Neural progenitor cell (in vitro differentiated cells): ENCODE measurements at regions not wholly inside any gene's neighbourhood (a gene's known extent, or its start where the extent isn't known, plus 50 kb on each side); places are given as distances from the start of the nearest gene placed in this dataset.
A peak's percentile ranks its signal among the peaks of the same experiment; 100 is the strongest.

Experiments
- DNase-seq: peaks from one replicate; pipeline ENCODE4 v3.0.0-alpha.2; 2016; ENCODE audit warnings: low spot score
- H2AFZ ChIP-seq: fragments of 200-600 bp; sonication (generic); replicated peaks from 2 replicates; pipeline ENCODE4 v1.6.1; 2016; ENCODE audit warnings: antibody characterized with exemption
- H3F3A ChIP-seq: fragments of 200-600 bp; sonication (generic); 2 replicates; pipeline ENCODE4 v1.6.1; 2016; ENCODE audit warnings: antibody characterized with exemption, low read depth
- H3K27ac ChIP-seq: fragments of 200-600 bp; sonication (generic); 2 replicates; pipeline ENCODE4 v1.5.1; 2016; ENCODE audit warnings: mild to moderate bottlenecking
- H3K27me3 ChIP-seq: fragments of 200-600 bp; sonication (generic); 2 replicates; pipeline ENCODE4 v1.6.1; 2016; ENCODE audit warnings: mild to moderate bottlenecking, moderate library complexity
- H3K36me3 ChIP-seq: fragments of 200-600 bp; sonication (generic); 2 replicates; pipeline ENCODE4 v1.5.1; 2016
- H3K4me1 ChIP-seq: fragments of 200-600 bp; sonication (generic); 2 replicates; pipeline ENCODE4 v1.6.1; 2016; ENCODE audit warnings: mixed run types
- H3K4me2 ChIP-seq: fragments of 200-600 bp; sonication (generic); 2 replicates; pipeline ENCODE4 v1.6.1; 2016
- H3K4me3 ChIP-seq: fragments of 200-600 bp; sonication (generic); 2 replicates; pipeline ENCODE4 v1.5.1; 2016
- H3K79me2 ChIP-seq: fragments of 200-600 bp; sonication (generic); 2 replicates; pipeline ENCODE4 v1.6.1; 2016; ENCODE audit warnings: low read depth
- H3K9ac ChIP-seq: fragments of 200-600 bp; sonication (generic); 2 replicates; pipeline ENCODE4 v1.6.1; 2016
- H3K9me3 ChIP-seq: fragments of 200-600 bp; sonication (generic); 2 replicates; pipeline ENCODE4 v1.5.1; 2016; ENCODE audit warnings: low read depth
- H4K20me1 ChIP-seq: fragments of 200-600 bp; sonication (generic); 2 replicates; pipeline ENCODE4 v1.6.1; 2016; ENCODE audit warnings: low read depth
- H3K27ac Mint-ChIP-seq: 3 replicates; pipeline ENCODE4 v1.8.0; 2021; ENCODE audit warnings: mixed read lengths
- H3K27me3 Mint-ChIP-seq: 2 replicates; pipeline ENCODE4 v1.8.0; 2022; ENCODE audit warnings: low read depth, mild to moderate bottlenecking, inconsistent platforms, moderate library complexity, mixed read lengths; ENCODE audit not compliant: insufficient read depth
- H3K36me3 Mint-ChIP-seq: 3 replicates; pipeline ENCODE4 v1.8.0; 2021; ENCODE audit warnings: mixed read lengths
- H3K4me1 Mint-ChIP-seq: 3 replicates; pipeline ENCODE4 v1.8.0; 2021; ENCODE audit warnings: mixed read lengths
- H3K4me3 Mint-ChIP-seq: 3 replicates; pipeline ENCODE4 v1.8.0; 2021; ENCODE audit warnings: mild to moderate bottlenecking, moderate library complexity, mixed read lengths
- H3K9me3 Mint-ChIP-seq: 3 replicates; pipeline ENCODE4 v1.8.0; 2020; ENCODE audit warnings: mixed read lengths
- EZH2 ChIP-seq: fragments of 200-600 bp; sonication (generic); IDR thresholded peaks from 2 replicates; pipeline ENCODE4 v1.6.1; 2017; ENCODE audit warnings: antibody characterized with exemption, mild to moderate bottlenecking, moderate library complexity
- EZH2phosphoT487 ChIP-seq: fragments of 200-600 bp; sonication (generic); IDR thresholded peaks from 2 replicates; pipeline ENCODE4 v1.6.1; 2017; ENCODE audit warnings: antibody characterized with exemption
- TF ChIP-seq, protein P1 (sequence below): fragments of 200-600 bp; sonication (generic); IDR thresholded peaks from 2 replicates; pipeline ENCODE4 v1.5.1; 2017; ENCODE audit warnings: antibody characterized with exemption, mild to moderate bottlenecking

DNA sequence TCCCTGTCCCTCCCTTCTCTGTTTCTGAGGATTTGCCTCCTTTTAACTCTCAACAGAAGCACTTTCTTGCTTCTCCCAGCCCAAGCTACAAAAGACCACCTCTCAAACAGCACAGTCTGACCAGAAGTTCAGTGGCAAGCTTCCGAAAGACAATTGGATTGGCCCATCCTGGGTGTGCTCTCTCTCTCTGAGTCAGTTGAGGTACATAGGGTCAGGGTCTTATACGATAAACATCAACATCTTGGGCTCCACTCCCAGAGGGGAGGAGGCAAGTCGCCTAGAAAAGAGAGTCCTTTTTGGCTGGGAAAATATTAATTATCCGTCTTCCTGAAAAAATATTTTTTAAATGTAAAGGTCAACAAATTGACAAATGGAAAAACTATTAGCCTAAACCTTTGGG, 155.8 kb downstream of the TMCO5A start:
- Histone ChIP-seq H3F3A (no peaks in the 10 kb centered on the region), H3K27ac (no peak overlapping the region), H3K27me3 (no peaks in the 10 kb centered on the region), H4K20me1 (no peaks in the 10 kb centered on the region), H2AFZ (no peak overlapping the region), H3K36me3 (no peaks in the 10 kb centered on the region), H3K79me2 (no peaks in the 10 kb centered on the region), H3K4me1 (no peaks in the 10 kb centered on the region), H3K9me3 (no peaks in the 10 kb centered on the region), H3K4me2 (no peak overlapping the region), H3K9ac (no peak overlapping the region), H3K4me3 (no peak overlapping the region)
- TF ChIP-seq, protein P1, sequence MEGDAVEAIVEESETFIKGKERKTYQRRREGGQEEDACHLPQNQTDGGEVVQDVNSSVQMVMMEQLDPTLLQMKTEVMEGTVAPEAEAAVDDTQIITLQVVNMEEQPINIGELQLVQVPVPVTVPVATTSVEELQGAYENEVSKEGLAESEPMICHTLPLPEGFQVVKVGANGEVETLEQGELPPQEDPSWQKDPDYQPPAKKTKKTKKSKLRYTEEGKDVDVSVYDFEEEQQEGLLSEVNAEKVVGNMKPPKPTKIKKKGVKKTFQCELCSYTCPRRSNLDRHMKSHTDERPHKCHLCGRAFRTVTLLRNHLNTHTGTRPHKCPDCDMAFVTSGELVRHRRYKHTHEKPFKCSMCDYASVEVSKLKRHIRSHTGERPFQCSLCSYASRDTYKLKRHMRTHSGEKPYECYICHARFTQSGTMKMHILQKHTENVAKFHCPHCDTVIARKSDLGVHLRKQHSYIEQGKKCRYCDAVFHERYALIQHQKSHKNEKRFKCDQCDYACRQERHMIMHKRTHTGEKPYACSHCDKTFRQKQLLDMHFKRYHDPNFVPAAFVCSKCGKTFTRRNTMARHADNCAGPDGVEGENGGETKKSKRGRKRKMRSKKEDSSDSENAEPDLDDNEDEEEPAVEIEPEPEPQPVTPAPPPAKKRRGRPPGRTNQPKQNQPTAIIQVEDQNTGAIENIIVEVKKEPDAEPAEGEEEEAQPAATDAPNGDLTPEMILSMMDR = no peak
- TF ChIP-seq EZH2 (no peak), EZH2phosphoT487 (no peak)
- Mint-ChIP-seq H3K9me3 (no peaks in the 10 kb centered on the region), H3K4me3 (no peak overlapping the region), H3K27me3 (no peaks in the 10 kb centered on the region), H3K27ac (peak overlapping the region; percentile 47), H3K4me1 (no peaks in the 10 kb centered on the region), H3K36me3 (no peaks in the 10 kb centered on the region)
- DNase-seq = no peak

DNA sequence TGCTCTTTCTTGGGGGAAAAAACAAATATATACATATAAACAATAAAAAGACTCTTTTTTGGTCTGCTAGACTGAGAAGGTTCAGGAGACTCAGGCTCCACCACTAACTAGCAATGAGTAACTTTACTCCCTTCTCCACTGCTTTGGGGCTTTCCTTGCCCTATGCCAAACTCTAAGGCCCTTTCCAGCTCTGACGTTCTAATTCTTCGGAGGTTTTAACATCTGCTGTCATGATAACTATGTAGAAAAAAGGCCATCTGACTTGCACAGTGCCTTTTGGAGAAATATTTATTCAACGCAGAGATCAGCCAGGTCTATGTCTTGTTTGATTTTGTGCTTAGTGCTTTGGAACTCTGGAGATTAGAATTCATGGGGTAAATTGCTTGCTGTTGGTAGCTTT, 156.2 kb downstream of the TMCO5A start:
- no peak overlapping the region for H3K27ac ChIP-seq
- H3K4me1 Mint-ChIP-seq = no peaks in the 10 kb centered on the region
- no peaks in the 10 kb centered on the region for H3K9me3 Mint-ChIP-seq
- no peak overlapping the region for H3K9ac ChIP-seq
- no peaks in the 10 kb centered on the region for H3K27me3 ChIP-seq
- H3K4me2 ChIP-seq = no peak overlapping the region
- no peak overlapping the region for H3K27ac Mint-ChIP-seq
- no peaks in the 10 kb centered on the region for H3K9me3 ChIP-seq
- H3K79me2 ChIP-seq = no peaks in the 10 kb centered on the region
- no peak overlapping the region for H3K4me3 ChIP-seq
- no peaks in the 10 kb centered on the region for H3K36me3 Mint-ChIP-seq
- TF ChIP-seq EZH2phosphoT487 (no peak), EZH2 (no peak)
- TF ChIP-seq, protein P1 = no peak
- H3K4me3 Mint-ChIP-seq = no peak overlapping the region
- H2AFZ ChIP-seq = no peak overlapping the region
- H3K4me1 ChIP-seq = no peaks in the 10 kb centered on the region
- no peaks in the 10 kb centered on the region for H3K27me3 Mint-ChIP-seq
- H3F3A ChIP-seq = no peaks in the 10 kb centered on the region
- H4K20me1 ChIP-seq = no peaks in the 10 kb centered on the region
- no peak for DNase-seq
- no peaks in the 10 kb centered on the region for H3K36me3 ChIP-seq

DNA sequence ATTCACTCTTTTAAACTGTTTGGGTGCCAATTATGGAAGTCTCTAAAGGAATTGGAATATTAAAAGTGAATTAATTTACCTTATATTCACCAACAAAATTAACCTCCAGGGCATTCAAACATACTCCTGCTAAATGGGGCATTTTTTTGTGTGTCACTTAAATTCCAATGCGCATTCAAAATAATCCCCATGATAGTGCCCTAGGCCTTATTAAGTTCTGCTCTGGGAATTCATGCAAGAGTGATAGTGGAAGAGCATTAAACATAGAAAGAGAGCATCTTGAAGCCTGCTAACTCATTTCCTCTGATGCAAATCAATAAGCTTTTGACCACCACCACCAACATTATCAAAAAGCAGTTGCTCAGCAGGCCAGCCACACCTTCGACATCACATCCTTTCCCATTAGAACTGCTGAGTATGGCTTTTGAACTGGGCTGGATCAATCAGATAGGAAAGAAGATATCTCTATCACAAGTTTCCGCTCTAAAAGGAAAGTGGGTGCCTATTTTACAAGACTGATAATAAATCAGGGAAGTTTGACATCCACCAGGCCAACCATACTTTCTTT, 156.7 kb downstream of the TMCO5A start:
- H3K27ac ChIP-seq = no peak overlapping the region
- H4K20me1 ChIP-seq = no peaks in the 10 kb centered on the region
- H3K9ac ChIP-seq = no peak overlapping the region
- no peaks in the 10 kb centered on the region for H3K27me3 Mint-ChIP-seq
- H3F3A ChIP-seq = no peaks in the 10 kb centered on the region
- no peak overlapping the region for H3K27ac Mint-ChIP-seq
- no peaks in the 10 kb centered on the region for H3K36me3 ChIP-seq
- H3K79me2 ChIP-seq = no peaks in the 10 kb centered on the region
- H2AFZ ChIP-seq = no peak overlapping the region
- no peaks in the 10 kb centered on the region for H3K27me3 ChIP-seq
- H3K4me1 ChIP-seq = no peaks in the 10 kb centered on the region
- no peak overlapping the region for H3K4me3 Mint-ChIP-seq
- TF ChIP-seq EZH2 (no peak), EZH2phosphoT487 (no peak)
- TF ChIP-seq, protein P1 = no peak
- no peaks in the 10 kb centered on the region for H3K4me1 Mint-ChIP-seq
- no peaks in the 10 kb centered on the region for H3K36me3 Mint-ChIP-seq
- DNase-seq = no peak
- H3K4me2 ChIP-seq = no peak overlapping the region
- peaks cover under 1% of the 10 kb centered on the region for H3K9me3 Mint-ChIP-seq
- no peaks in the 10 kb centered on the region for H3K9me3 ChIP-seq
- H3K4me3 ChIP-seq = no peak overlapping the region
